ENCODE measurements at regions not wholly inside any gene's neighbourhood (a gene's known extent, or its start where the extent isn't known, plus 50 kb on each side); places are given as distances from the start of the nearest gene placed in this dataset.

DNA sequence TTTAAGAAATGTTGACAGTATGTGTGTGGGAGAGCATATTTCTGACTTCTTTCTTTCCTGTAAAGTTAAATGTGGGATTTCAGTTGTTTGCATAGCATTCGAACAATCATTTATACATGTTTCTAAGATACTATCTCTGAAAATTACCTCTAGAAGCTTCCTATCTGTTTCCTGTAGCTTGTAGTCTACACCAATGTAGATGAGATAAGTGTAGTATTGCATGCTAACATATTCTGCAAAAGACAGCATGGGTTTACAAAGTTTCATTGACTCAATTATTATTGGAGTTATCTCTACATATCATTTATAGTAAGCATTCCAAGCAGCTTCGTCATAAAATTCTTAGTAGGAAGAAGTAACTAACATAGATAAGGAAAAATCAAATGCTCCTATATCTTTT lies 98.9 kb upstream of the DPYD start:
- TF ChIP-seq, protein P1, sequence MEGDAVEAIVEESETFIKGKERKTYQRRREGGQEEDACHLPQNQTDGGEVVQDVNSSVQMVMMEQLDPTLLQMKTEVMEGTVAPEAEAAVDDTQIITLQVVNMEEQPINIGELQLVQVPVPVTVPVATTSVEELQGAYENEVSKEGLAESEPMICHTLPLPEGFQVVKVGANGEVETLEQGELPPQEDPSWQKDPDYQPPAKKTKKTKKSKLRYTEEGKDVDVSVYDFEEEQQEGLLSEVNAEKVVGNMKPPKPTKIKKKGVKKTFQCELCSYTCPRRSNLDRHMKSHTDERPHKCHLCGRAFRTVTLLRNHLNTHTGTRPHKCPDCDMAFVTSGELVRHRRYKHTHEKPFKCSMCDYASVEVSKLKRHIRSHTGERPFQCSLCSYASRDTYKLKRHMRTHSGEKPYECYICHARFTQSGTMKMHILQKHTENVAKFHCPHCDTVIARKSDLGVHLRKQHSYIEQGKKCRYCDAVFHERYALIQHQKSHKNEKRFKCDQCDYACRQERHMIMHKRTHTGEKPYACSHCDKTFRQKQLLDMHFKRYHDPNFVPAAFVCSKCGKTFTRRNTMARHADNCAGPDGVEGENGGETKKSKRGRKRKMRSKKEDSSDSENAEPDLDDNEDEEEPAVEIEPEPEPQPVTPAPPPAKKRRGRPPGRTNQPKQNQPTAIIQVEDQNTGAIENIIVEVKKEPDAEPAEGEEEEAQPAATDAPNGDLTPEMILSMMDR (tag by site-specific recombination; IDR thresholded peaks at IDR 0.05): no peak
- TF ChIP-seq ZNF24 (tag by site-specific recombination; IDR thresholded peaks at IDR 0.05) (no peak), YY1 (tag by site-specific recombination; IDR thresholded peaks at IDR 0.05) (no peak), ZNF561 (tag by site-specific recombination; IDR thresholded peaks at IDR 0.05; ENCODE audit: borderline replicate concordance) (no peak), ZBTB20 (tag by site-specific recombination; IDR thresholded peaks at IDR 0.05) (no peak), ZXDB (tag by site-specific recombination; IDR thresholded peaks at IDR 0.05) (no peak), SP2 (tag by site-specific recombination; IDR thresholded peaks at IDR 0.05) (no peak), ZNF292 (tag by site-specific recombination; IDR thresholded peaks at IDR 0.05; ENCODE audit: borderline replicate concordance, low read depth) (no peak)
